Stimulated activated CD8-positive, alpha-beta memory T cell treated with anti-CD3 and anti-CD28 coated beads, Interleukin-7, amount 100 ng/mL, for 48 hours (primary cell): ENCODE measurements at regions not wholly inside any gene's neighbourhood (a gene's known extent, or its start where the extent isn't known, plus 50 kb on each side); places are given as distances from the start of the nearest gene placed in this dataset.
A peak's percentile ranks its signal among the peaks of the same experiment; 100 is the strongest.
"Not testable (repeated sequence)": the region's sequence is repeated elsewhere in the genome, so short reads cannot be mapped to it uniquely, and the experiment has no call there.

Experiments used
- DNase-seq, 2 donors: peaks; one replicate each; pipeline ENCODE4 v3.0.0-alpha.2; 2020; ENCODE audit warnings: low read depth in 1 of 2; ENCODE audit errors: extremely low read depth in 1 of 2

DNA sequence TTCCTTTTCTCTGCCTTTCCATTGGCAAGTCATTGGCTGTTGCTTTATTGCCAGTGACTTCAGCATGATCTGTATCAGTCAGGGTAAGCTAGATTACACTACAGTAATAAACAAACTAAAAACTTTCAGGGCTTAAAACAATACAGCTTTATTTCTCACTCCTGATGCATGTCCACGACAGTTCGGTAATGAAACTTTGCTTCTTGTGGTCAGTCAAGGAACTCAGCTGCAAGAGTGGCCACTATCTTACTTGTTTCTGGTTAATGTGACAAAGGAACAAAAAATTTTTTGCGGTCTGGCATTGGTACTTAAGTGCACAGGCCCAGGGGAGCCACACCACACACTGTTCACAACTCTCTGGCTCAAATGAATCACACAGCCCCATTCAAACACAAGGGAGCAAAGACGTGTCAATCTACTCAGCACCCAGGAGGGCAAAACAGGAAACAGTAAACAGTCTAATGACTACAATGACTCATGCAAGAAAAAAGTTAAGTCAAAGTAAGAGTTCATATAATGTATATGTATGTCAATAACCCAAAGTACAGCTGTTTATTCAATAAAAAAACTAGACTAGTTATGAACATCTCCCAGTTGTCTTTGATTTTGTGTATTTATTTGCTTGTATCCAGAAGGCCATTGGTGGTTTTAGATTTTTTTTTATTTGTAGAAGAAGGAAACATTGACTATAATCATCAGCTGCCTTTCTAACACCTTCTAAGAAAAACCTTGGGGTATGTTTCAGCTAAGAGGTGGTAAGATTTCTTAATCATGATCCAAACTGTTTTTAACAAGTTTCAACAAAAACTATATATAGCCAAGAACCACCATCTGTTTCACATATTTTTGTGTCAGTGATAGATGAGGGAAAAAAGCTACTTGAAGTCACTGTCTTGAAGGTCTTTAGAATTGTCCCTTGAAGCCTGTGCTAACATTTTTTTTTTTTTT is 134.4 kb upstream of the FAM3C start:
- peak; percentile 36 to 66 for DNase-seq

DNA sequence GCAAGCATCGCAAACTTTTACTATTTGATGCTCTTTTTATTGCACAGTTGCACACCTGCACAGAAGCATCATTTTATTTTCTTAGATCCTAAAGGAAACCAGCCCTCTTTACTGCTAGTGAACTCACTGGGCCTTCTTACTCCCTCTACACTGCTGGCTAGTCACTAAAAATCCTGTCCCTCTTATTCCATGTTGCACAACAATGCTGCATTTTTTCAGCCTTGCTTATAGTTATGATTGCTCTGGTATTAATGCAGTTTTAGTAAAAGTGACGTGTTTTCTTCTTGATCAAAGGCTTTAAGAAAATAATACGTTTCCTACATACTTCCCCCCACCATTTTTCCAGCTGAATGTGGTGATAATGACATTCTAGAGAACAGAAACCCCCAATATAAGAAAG is 132.9 kb upstream of the FAM3C start:
- no peak for DNase-seq

DNA sequence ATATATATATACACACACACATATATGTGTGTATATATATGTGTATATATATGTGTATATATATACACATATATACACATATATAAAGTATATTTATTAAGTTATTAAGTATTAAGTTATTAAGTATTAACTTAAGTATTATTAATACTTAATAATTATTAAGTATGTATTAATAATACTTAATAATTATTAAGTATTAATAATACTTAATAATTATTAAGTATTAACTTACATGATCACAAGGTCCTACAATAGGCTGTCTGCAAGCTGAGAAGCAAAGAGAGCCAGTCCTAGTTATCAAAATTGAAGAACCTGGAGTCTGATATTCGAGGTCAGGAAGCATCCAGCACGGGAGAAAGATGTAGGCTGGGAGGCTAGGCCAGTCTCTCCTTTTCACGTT is 130.1 kb upstream of the FAM3C start:
- not testable (repeated sequence) for DNase-seq

- DNase-seq = no peak
These were observed 129.2 kb upstream of the FAM3C start for GRCh38 chr7:121525155-121525819.

GRCh38 chr7:121521711-121522400 is 125.7 kb upstream of the FAM3C start:
- DNase-seq = no peak

DNA sequence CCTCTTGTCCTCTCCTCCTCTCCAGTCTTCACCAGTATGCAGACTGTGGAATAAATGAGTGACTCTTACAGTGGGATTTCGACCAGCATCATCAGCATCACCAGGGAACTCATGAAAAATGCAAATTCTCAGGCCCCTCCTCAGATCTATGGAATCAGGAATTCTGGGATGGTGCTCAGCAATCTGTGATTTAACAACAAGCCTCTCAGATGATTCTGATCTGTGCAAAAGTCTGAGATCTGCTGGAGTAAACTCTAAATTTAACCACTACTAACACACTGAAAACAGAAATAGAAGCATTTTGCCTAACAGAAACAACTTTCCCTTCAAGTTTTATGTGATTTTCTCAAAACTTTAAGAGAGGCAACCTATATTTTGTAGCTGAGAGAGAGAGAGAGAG is 124.8 kb upstream of the FAM3C start:
- DNase-seq = no peak

GRCh38 chr7:121519548-121520521 is 123.7 kb upstream of the FAM3C start:
- DNase-seq = no peak

DNA sequence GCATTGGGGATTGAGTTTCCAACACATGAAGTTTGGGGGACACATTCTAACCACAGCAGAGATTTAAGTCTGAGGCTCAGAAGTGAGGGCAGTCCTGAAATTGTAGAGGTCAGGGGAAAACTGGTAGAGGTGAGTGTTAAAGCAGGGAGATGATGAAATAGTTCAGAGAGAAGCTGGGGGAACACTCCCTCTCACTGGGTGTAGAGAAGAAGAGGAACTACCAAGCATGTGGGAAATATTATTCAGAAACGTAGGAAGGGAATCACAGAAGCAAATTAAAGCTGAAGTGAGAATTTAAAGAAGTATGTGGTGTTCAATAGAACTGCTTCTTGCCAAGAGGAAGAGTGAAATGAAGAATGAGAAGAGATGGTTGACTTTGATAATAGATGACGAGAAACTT is 121.5 kb upstream of the FAM3C start:
- no peak for DNase-seq

- no peak for DNase-seq
These were observed 120.7 kb upstream of the FAM3C start for GRCh38 chr7:121516821-121517220.

GRCh38 chr7:121515630-121516401 is 119.7 kb upstream of the FAM3C start:
- DNase-seq = no peak

GRCh38 chr7:121515229-121515628 is 119.1 kb upstream of the FAM3C start:
- DNase-seq = no peak

DNA sequence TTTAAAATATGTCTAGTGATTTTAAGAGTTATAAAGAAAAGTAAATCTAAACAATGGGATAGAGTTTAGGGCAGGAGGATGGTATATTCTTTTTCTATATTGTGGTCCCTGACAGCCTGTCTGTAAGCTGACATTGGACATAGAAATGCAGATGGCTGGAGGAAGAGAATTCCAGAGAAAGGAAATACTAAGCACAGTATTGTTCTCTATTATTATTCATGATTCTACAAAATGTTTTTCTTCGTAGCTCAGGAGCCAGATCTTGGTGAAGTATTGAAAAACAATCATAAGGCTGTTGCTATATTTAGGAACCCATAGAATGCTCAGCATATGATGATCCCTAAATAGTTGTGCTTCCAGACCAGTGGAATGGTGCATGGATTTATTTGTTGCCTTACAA is 117.0 kb upstream of the FAM3C start:
- no peak for DNase-seq

DNA sequence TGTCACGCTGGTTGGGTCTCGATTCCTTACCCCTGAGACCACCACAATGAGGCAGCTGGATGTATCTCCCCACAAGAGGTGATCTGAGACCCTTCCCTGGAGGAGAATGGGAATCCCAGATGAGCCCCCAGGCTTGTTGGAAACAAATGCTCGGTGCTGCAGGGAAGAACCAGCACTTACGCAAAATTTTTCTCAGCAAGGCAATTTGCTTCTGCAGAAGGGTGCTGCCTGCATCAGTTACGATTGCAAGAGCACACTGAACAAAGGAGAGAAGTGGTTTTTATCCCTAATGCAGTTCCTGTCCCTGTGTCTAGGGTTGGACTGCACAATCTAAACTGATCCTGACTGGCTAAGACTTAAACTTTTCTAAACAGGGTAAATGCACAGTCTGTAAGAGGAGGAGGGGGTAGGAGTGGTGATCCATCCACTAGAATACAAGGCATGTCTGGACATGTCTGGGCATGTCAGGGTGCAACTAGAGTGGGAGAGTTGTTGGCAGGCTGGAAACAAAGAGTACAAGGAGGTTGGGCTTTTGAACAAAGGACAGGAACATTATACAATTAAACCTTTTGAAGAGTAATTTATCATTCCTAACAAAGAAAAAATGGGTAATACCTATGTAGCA is 114.9 kb upstream of the FAM3C start:
- no peak for DNase-seq

- DNase-seq = no peak
These were observed 114.2 kb upstream of the FAM3C start for GRCh38 chr7:121510302-121510701.

DNA sequence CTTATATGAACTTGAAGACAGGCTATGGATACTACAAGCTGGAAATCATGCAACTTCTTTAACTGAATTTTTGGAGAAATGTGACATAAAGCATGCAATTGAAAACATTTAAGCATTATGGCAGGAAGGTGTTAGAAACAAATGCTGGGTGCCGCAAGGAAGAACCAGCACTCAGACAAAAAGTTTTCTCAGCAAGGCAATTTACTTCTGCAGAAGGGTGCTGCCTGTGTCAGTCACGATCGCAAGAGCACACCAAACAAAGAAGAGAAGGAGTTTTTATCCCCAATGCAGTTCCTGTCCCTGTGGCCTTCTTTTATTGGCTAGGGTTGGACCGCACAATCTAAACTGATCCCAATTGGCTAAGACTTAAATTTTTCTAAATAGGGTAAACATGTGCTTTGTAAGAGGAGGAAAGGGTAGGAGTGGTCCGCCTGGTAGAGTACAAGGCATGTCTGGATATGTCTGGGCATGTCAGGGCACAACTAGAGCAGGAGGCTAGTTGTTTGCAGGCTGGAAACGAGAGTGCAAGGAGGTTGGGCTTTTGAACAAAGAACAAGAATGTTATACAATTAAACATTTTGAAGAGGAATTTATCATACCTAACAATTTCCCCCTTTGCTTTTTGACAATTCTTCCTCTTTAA is 109.6 kb upstream of the FAM3C start:
- no peak for DNase-seq

GRCh38 chr7:121505021-121505420 is 108.9 kb upstream of the FAM3C start:
- DNase-seq = no peak

DNA sequence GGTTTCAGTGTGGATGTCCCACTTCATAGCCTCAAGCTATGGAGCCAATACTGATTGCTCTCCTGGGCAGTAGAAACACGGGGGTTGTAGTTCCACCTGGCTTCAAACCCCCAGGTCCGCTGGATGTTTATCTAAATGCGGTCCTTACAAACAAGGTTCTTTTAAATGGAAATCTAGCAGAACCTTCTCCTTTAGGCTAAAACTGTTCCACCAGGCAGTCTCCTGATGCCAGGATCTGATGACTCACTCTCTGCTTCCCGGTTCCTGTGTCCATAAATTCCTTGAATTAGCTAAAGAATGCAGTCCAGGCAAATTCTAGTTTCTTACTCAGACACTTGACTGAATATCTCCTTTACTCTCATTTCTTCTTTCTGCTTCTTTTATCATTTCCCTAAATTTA is 108.4 kb upstream of the FAM3C start:
- no peak for DNase-seq

DNA sequence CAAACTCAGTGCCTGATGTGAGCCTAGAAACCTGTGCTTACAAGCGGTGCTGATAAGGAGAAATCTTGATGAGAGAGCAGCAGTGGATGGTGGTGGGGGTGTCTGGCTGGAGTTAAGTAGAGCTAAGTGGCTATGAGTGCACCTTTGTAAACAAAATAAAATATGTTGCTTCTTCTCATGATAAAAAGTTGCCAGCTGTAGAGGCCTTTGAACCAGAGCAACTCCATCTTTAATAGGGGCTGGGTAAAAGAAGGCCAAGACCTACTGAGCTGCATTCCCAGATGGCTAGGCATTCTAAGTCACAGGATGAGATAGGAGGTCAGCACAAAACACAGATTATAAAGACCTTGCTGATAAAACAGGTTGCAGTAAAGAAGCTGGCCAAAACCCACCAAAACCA is 107.6 kb upstream of the FAM3C start:
- DNase-seq = no peak

DNA sequence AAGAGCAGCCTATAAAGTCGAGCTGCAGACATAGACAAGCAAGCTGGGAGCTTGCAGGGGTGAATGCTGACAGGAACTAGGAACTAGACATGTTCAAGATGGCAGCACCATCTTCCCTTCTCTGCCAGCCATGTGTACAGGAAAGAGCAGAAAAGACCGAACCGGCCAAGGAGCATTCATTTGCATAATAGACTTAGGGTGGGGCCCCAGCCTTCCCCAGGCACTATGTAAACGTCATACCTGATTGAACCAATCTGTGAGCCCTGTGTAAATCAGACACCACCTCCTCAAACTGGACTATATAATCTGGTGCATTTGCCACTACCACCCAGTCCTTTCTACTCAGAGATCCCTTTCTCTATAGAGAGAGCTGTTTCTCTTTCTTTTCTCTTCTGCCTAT is 106.9 kb upstream of the FAM3C start:
- no peak for DNase-seq
